Activated naive CD4-positive, alpha-beta T cell (primary cell): ENCODE measurements at regions not wholly inside any gene's neighbourhood (a gene's known extent, or its start where the extent isn't known, plus 50 kb on each side); places are given as distances from the start of the nearest gene placed in this dataset.
"Not testable (repeated sequence)": the region's sequence is repeated elsewhere in the genome, so short reads cannot be mapped to it uniquely, and the experiment has no call there.

Experiments
- DNase-seq, 4 experiments: peaks; one replicate each; lab custom pipeline; 2025; lab: John Stamatoyannopoulos, UW

- DNase-seq, result no peak
Measured at GRCh38 chr13:89486709-89487108, 1815.5 kb downstream of the SLITRK5 start.

- DNase-seq, result no peak
Measured at GRCh38 chr13:89490661-89491060, 1819.5 kb downstream of the SLITRK5 start.

GRCh38 chr13:89496478-89496877, 1825.3 kb downstream of the SLITRK5 start:
- DNase-seq, result no peak

- DNase-seq, result no peak
Measured at GRCh38 chr13:89497658-89498057, 1826.5 kb downstream of the SLITRK5 start.

- DNase-seq, result no peak
Measured at GRCh38 chr13:89502286-89502685, 1831.1 kb downstream of the SLITRK5 start.

- no peak for DNase-seq
Measured at GRCh38 chr13:89514534-89515312, 1832.8 kb upstream of the MIR17HG start.

GRCh38 chr13:89515948-89516347, 1831.5 kb upstream of the MIR17HG start:
- DNase-seq, result no peak

GRCh38 chr13:89518289-89519077, 1829.0 kb upstream of the MIR17HG start:
- DNase-seq, result no peak

- no peak for DNase-seq
Measured at GRCh38 chr13:89520468-89520867, 1827.0 kb upstream of the MIR17HG start.

- DNase-seq, result not testable (repeated sequence)
Measured at GRCh38 chr13:89521672-89522071, 1825.8 kb upstream of the MIR17HG start.

GRCh38 chr13:89541091-89542030, 1806.1 kb upstream of the MIR17HG start:
- no peak for DNase-seq

- no peak for DNase-seq
Measured at GRCh38 chr13:89550938-89551337, 1796.5 kb upstream of the MIR17HG start.

GRCh38 chr13:89554801-89555200, 1792.7 kb upstream of the MIR17HG start:
- no peak for DNase-seq

- no peak for DNase-seq
Measured at GRCh38 chr13:89565476-89566100, 1781.9 kb upstream of the MIR17HG start.

- DNase-seq, result no peak
Measured at GRCh38 chr13:89567025-89567424, 1780.5 kb upstream of the MIR17HG start.

GRCh38 chr13:89568276-89568675, 1779.2 kb upstream of the MIR17HG start:
- DNase-seq, result no peak

- DNase-seq, result no peak
Measured at GRCh38 chr13:89568746-89569145, 1778.7 kb upstream of the MIR17HG start.

- DNase-seq, result no peak
Measured at GRCh38 chr13:89571676-89572075, 1775.8 kb upstream of the MIR17HG start.

GRCh38 chr13:89574077-89574476, 1773.4 kb upstream of the MIR17HG start:
- no peak for DNase-seq

GRCh38 chr13:89577301-89577700, 1770.2 kb upstream of the MIR17HG start:
- DNase-seq, result no peak

- DNase-seq, result no peak
Measured at GRCh38 chr13:89584058-89584620, 1763.3 kb upstream of the MIR17HG start.
